Spleen (tissue), 11 donors: ENCODE measurements at regions not wholly inside any gene's neighbourhood (a gene's known extent, or its start where the extent isn't known, plus 50 kb on each side); places are given as distances from the start of the nearest gene placed in this dataset.

ENCODE experiments used
- DNase-seq: peaks from one replicate; pipeline ENCODE4 v3.0.0-alpha.2; 2020
- H3K27ac ChIP-seq, 8 donors: fragments of 200-600 bp; sonication (generic) in 7 of 8; 1 replicate in 4 of 8; 2 replicates in 4 of 8; pipeline versions ENCODE4 v1.5.0 to v1.8.0; 2016 to 2021; ENCODE audit warnings: inconsistent platforms in 4 of 8, mild to moderate bottlenecking in 4 of 8, moderate library complexity in 1 of 8
- H3K27me3 ChIP-seq, 7 donors: fragments of 200-600 bp; sonication (generic) in 6 of 7; replicated peaks in 1 of 7; 1 replicate in 4 of 7; 2 replicates in 3 of 7; pipeline versions ENCODE4 v1.5.0 to v1.8.0; 2016 to 2021; ENCODE audit warnings: inconsistent platforms in 3 of 7, mild to moderate bottlenecking in 1 of 7
- H3K36me3 ChIP-seq, 6 donors: fragments of 200-600 bp; sonication (generic) in 5 of 6; 1 replicate in 4 of 6; 2 replicates in 2 of 6; pipeline versions ENCODE4 v1.5.0 to v1.8.0; 2016 to 2021; ENCODE audit warnings: inconsistent platforms in 2 of 6
- H3K4me1 ChIP-seq, 6 donors: fragments of 200-600 bp; sonication (generic) in 5 of 6; 1 replicate in 3 of 6; 2 replicates in 3 of 6; pipeline versions ENCODE4 v1.5.0 to v1.8.0; 2016 to 2021; ENCODE audit warnings: inconsistent platforms in 3 of 6
- H3K4me3 ChIP-seq, 8 donors: fragments of 200-600 bp; sonication (generic) in 7 of 8; 1 replicate in 4 of 8; 2 replicates in 4 of 8; pipeline versions ENCODE4 v1.5.0 to v1.8.0; 2016 to 2021; ENCODE audit warnings: inconsistent platforms in 4 of 8, mild to moderate bottlenecking in 4 of 8, moderate library complexity in 2 of 8
- H3K9me3 ChIP-seq, 8 donors: fragments of 200-600 bp; sonication (generic) in 7 of 8; 1 replicate in 4 of 8; 2 replicates in 4 of 8; pipeline versions ENCODE4 v1.5.0 to v1.8.0; 2016 to 2021; ENCODE audit warnings: inconsistent platforms in 4 of 8
- POLR2A ChIP-seq, 3 donors: fragments of 450-650 bp; IDR thresholded peaks; one replicate each; pipeline ENCODE4 v1.5.1; 2017; ENCODE audit warnings: antibody characterized with exemption in 3 of 3, mild to moderate bottlenecking in 1 of 3
- POLR2AphosphoS5 ChIP-seq, 3 donors: sonication (generic); formaldehyde crosslinking; IDR thresholded peaks; one replicate each; pipeline ENCODE4 v1.5.1; 2017; ENCODE audit warnings: antibody characterized with exemption in 3 of 3
- WGBS, 5 donors: extraction: QIAGEN DNeasy Blood & Tissue Kit in 3 of 5; methylation state at CpG; one replicate each; pipeline versions ENCODE4 v1.1.5 to v1.1.7; 2013 to 2018; 5-methylcytosine and 5-hydroxymethylcytosine counted together
- intact Hi-C: fragments of 100-400 bp; cut with DNase I; formaldehyde crosslinking; loops from one replicate; pipeline ENCODE4 v1.15.0; 2023; ENCODE audit warnings: low total_unique reads
- TF ChIP-seq, protein P1 (sequence below), 11 experiments: fragments of 200-600 bp in 7 of 11; fragments of 450-650 bp in 4 of 11; sonication (generic) in 4 of 11; IDR thresholded peaks in 8 of 11; conservative IDR thresholded peaks in 3 of 11; 1 replicate in 7 of 11; 2 replicates in 4 of 11; pipeline versions ENCODE4 v1.4.0 to v1.8.0; 2016 to 2021; ENCODE audit warnings: antibody characterized with exemption in 11 of 11, inconsistent platforms in 4 of 11, mild to moderate bottlenecking in 1 of 11
- donor health status: healthy with polysubstance abuse.
- donor health status: DM: no; HTN: no; CAD: no; lungs with moderate emphysema.
- donor health status: DM: no; HTN: no; CAD: no.
- donor health status: Bipolar disorder and iron deficiency.
- donor health status: healthy.
- donor health status: DM: no; HTN: no; CAD: no.
- donor health status: DM: yes; HTN: yes; CAD: no.

DNA sequence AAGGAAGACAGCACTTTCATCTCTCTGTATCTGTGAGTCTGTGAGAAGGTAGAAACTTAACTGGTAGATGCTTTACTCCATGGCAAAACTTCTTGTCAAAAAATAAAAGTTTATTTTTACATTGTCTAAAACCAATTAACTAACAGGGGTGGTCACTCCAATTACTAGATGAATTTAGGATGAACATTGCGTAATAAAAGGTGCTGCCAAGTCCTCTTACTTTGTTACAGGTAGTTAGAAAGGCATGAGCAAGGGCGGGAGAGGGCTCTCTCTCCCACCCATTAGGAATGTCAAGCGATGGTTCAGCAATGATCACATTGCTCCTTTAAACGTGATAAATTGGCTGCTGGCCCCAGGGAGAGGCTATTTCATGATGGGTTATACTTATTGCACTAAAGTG lies 512.3 kb downstream of the SLITRK5 start:
- H3K4me1 ChIP-seq, result no peaks in the 10 kb centered on the region
- no peak for TF ChIP-seq POLR2AphosphoS5 (IDR thresholded peaks at IDR 0.05)
- no peak for TF ChIP-seq POLR2A (IDR thresholded peaks at IDR 0.05)
- TF ChIP-seq, protein P1, sequence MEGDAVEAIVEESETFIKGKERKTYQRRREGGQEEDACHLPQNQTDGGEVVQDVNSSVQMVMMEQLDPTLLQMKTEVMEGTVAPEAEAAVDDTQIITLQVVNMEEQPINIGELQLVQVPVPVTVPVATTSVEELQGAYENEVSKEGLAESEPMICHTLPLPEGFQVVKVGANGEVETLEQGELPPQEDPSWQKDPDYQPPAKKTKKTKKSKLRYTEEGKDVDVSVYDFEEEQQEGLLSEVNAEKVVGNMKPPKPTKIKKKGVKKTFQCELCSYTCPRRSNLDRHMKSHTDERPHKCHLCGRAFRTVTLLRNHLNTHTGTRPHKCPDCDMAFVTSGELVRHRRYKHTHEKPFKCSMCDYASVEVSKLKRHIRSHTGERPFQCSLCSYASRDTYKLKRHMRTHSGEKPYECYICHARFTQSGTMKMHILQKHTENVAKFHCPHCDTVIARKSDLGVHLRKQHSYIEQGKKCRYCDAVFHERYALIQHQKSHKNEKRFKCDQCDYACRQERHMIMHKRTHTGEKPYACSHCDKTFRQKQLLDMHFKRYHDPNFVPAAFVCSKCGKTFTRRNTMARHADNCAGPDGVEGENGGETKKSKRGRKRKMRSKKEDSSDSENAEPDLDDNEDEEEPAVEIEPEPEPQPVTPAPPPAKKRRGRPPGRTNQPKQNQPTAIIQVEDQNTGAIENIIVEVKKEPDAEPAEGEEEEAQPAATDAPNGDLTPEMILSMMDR (IDR thresholded peaks at IDR 0.05 in 8 of 11, conservative IDR thresholded peaks at IDR 0.05 in 3 of 11), result no peak
- DNase-seq, result no peak
- intact Hi-C loops, result no loop called here
- peaks cover 0 to 4% (median 0%) of the 10 kb centered on the region in 8 donors for H3K9me3 ChIP-seq
- H3K27ac ChIP-seq, result no peak overlapping the region
- 74 to 88% (median 78%) methylated on average over 4 of the region's 4 CpGs for WGBS, 5 donors
- no peaks in the 10 kb centered on the region for H3K36me3 ChIP-seq
- H3K4me3 ChIP-seq, result no peak overlapping the region
- H3K27me3 ChIP-seq, result no peaks in the 10 kb centered on the region

DNA sequence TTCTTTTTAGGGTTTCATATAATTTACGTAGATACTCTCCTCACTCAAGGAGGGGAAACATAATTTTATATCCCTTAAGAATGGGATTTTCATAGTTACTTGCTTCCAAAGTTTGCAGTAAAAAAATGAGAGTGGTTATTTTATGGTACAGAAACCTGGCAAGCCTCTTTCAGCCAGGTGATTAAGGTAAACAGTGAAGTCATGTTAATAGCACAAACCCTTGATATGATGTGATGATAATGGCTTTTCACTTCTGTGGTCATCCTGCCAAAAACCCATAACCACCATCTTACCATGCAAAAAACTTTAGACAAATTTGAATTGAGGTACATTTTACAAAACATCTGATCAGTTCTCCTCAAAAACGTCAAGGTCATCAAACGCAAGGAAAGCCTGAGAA lies 517.8 kb downstream of the SLITRK5 start:
- 77 to 89% (median 87%) methylated on average over 3 of the region's 3 CpGs for WGBS, 5 donors
- peaks cover 0 to 10% (median 0%) of the 10 kb centered on the region in 8 donors for H3K9me3 ChIP-seq
- no peak overlapping the region for H3K27ac ChIP-seq
- DNase-seq, result no peak
- H3K4me3 ChIP-seq, result no peak overlapping the region
- H3K27me3 ChIP-seq, result no peaks in the 10 kb centered on the region
- no peaks in the 10 kb centered on the region for H3K4me1 ChIP-seq
- TF ChIP-seq POLR2A (IDR thresholded peaks at IDR 0.05), result no peak
- no peak for TF ChIP-seq POLR2AphosphoS5 (IDR thresholded peaks at IDR 0.05)
- TF ChIP-seq, protein P1 (IDR thresholded peaks at IDR 0.05 in 8 of 11, conservative IDR thresholded peaks at IDR 0.05 in 3 of 11), result no peak
- H3K36me3 ChIP-seq, result no peaks in the 10 kb centered on the region
- intact Hi-C loops, result no loop called here

DNA sequence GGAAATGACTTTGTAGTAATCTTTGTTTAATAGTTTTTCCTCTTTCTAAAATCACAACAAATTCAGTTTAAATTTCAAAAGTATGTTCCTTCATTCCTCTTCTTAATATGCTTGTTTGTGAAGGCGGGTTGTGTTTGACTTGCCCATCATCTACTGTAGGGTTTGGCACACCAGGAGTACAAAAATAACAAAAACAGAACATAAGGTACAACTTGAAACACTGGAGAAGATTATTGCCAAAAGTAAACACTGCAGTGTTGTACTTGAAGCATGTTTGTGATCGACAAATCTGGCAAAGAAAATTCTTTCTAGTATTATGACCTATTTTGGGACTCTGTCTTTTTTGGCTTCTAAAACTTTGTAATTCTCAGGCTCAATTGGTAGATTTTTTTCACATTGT lies 518.6 kb downstream of the SLITRK5 start:
- intact Hi-C loops, result no loop called here
- Histone ChIP-seq H3K27ac (no peak overlapping the region), H3K27me3 (no peaks in the 10 kb centered on the region), H3K4me3 (no peak overlapping the region), H3K4me1 (no peaks in the 10 kb centered on the region), H3K9me3 (peaks cover 0 to 10% (median 0%) of the 10 kb centered on the region in 8 donors), H3K36me3 (no peaks in the 10 kb centered on the region)
- no peak for DNase-seq
- no peak for TF ChIP-seq POLR2AphosphoS5 (IDR thresholded peaks at IDR 0.05)
- TF ChIP-seq, protein P1 (IDR thresholded peaks at IDR 0.05 in 8 of 11, conservative IDR thresholded peaks at IDR 0.05 in 3 of 11), result no peak
- no peak for TF ChIP-seq POLR2A (IDR thresholded peaks at IDR 0.05)
- 83 to 91% (median 86%) methylated on average over 2 of the region's 2 CpGs for WGBS, 5 donors

DNA sequence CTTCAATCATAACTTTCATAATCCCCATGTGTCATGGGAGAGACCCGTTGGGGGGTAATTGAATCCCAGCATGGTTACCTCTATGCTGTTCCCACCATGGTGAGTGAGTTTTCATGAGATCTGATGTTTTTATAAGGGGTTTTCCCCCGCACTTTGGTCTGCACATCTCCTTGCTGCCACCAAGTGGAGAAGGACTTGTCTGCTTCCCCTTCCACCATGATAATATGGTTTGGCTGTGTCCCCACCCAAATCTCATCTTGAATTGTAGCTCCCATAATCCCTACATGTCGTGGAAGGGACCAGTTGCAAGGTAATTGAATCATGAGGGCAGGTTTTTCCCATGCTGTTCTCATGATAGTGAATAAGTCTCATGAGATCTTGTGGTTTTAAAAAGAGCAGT lies 524.9 kb downstream of the SLITRK5 start:
- 67 to 81% (median 73%) methylated on average over 3 of the region's 3 CpGs for WGBS, 5 donors
- Histone ChIP-seq H3K4me3 (no peak overlapping the region), H3K36me3 (no peaks in the 10 kb centered on the region), H3K27me3 (no peaks in the 10 kb centered on the region), H3K9me3 (peaks cover 0 to 39% (median 17%) of the 10 kb centered on the region in 8 donors), H3K27ac (no peak overlapping the region), H3K4me1 (no peaks in the 10 kb centered on the region)
- TF ChIP-seq, protein P1 (IDR thresholded peaks at IDR 0.05 in 8 of 11, conservative IDR thresholded peaks at IDR 0.05 in 3 of 11), result no peak
- intact Hi-C loops, result no loop called here
- DNase-seq, result no peak
